Raji (cell line): ENCODE measurements at regions not wholly inside any gene's neighbourhood (a gene's known extent, or its start where the extent isn't known, plus 50 kb on each side); places are given as distances from the start of the nearest gene placed in this dataset.

Experiments used
- POLR2A ChIP-seq: IDR thresholded peaks from 2 replicates; pipeline ENCODE4 v1.6.1; 2011; ENCODE audit warnings: low read depth, low read length, control low read depth; ENCODE audit not compliant: insufficient read depth

- no peak for TF ChIP-seq POLR2A
Measured at GRCh38 chr7:68422281-68422680, 1176.0 kb upstream of the AUTS2 start.

GRCh38 chr7:68423356-68423755 is 1174.9 kb upstream of the AUTS2 start:
- no peak for TF ChIP-seq POLR2A

- no peak for TF ChIP-seq POLR2A
Measured at GRCh38 chr7:68424658-68425297, 1173.5 kb upstream of the AUTS2 start.

GRCh38 chr7:68425377-68425776 is 1172.9 kb upstream of the AUTS2 start:
- no peak for TF ChIP-seq POLR2A

- no peak for TF ChIP-seq POLR2A
Measured at GRCh38 chr7:68429411-68430117, 1168.7 kb upstream of the AUTS2 start.

GRCh38 chr7:68432585-68432984 is 1165.7 kb upstream of the AUTS2 start:
- no peak for TF ChIP-seq POLR2A

GRCh38 chr7:68433462-68434070 is 1164.7 kb upstream of the AUTS2 start:
- TF ChIP-seq POLR2A = no peak

- no peak for TF ChIP-seq POLR2A
Measured at GRCh38 chr7:68434857-68435256, 1163.4 kb upstream of the AUTS2 start.

GRCh38 chr7:68438016-68438415 is 1160.3 kb upstream of the AUTS2 start:
- TF ChIP-seq POLR2A = no peak

- TF ChIP-seq POLR2A = no peak
Measured at GRCh38 chr7:68438811-68439210, 1159.5 kb upstream of the AUTS2 start.

- no peak for TF ChIP-seq POLR2A
Measured at GRCh38 chr7:68439897-68440296, 1158.4 kb upstream of the AUTS2 start.

- no peak for TF ChIP-seq POLR2A
Measured at GRCh38 chr7:68440866-68441265, 1157.4 kb upstream of the AUTS2 start.

- TF ChIP-seq POLR2A = no peak
Measured at GRCh38 chr7:68441645-68442044, 1156.6 kb upstream of the AUTS2 start.

- no peak for TF ChIP-seq POLR2A
Measured at GRCh38 chr7:68442931-68443631, 1155.2 kb upstream of the AUTS2 start.

GRCh38 chr7:68444042-68444441 is 1154.2 kb upstream of the AUTS2 start:
- no peak for TF ChIP-seq POLR2A

- TF ChIP-seq POLR2A = no peak
Measured at GRCh38 chr7:68444956-68445355, 1153.3 kb upstream of the AUTS2 start.
